Ishikawa (cell line): ENCODE measurements at regions not wholly inside any gene's neighbourhood (a gene's known extent, or its start where the extent isn't known, plus 50 kb on each side); places are given as distances from the start of the nearest gene placed in this dataset.

Experiments used
- EP300 ChIP-seq: IDR thresholded peaks from 2 replicates; pipeline ENCODE4 v1.6.1; 2012; ENCODE audit warnings: borderline replicate concordance
- MAX ChIP-seq: IDR thresholded peaks from 2 replicates; pipeline ENCODE4 v1.6.1; 2012
- RAD21 ChIP-seq: IDR thresholded peaks from 2 replicates; pipeline ENCODE4 v1.6.1; 2012; ENCODE audit warnings: low read depth
- TEAD4 ChIP-seq: IDR thresholded peaks from 2 replicates; pipeline ENCODE4 v1.6.1; 2012
- TF ChIP-seq, protein P1 (sequence below): IDR thresholded peaks from 2 replicates; pipeline ENCODE4 v1.6.1; 2012; ENCODE audit warnings: low read depth, mild to moderate bottlenecking

- TF ChIP-seq MAX (no peak), TEAD4 (no peak), RAD21 (no peak), EP300 (no peak)
- TF ChIP-seq, protein P1, sequence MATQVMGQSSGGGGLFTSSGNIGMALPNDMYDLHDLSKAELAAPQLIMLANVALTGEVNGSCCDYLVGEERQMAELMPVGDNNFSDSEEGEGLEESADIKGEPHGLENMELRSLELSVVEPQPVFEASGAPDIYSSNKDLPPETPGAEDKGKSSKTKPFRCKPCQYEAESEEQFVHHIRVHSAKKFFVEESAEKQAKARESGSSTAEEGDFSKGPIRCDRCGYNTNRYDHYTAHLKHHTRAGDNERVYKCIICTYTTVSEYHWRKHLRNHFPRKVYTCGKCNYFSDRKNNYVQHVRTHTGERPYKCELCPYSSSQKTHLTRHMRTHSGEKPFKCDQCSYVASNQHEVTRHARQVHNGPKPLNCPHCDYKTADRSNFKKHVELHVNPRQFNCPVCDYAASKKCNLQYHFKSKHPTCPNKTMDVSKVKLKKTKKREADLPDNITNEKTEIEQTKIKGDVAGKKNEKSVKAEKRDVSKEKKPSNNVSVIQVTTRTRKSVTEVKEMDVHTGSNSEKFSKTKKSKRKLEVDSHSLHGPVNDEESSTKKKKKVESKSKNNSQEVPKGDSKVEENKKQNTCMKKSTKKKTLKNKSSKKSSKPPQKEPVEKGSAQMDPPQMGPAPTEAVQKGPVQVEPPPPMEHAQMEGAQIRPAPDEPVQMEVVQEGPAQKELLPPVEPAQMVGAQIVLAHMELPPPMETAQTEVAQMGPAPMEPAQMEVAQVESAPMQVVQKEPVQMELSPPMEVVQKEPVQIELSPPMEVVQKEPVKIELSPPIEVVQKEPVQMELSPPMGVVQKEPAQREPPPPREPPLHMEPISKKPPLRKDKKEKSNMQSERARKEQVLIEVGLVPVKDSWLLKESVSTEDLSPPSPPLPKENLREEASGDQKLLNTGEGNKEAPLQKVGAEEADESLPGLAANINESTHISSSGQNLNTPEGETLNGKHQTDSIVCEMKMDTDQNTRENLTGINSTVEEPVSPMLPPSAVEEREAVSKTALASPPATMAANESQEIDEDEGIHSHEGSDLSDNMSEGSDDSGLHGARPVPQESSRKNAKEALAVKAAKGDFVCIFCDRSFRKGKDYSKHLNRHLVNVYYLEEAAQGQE, result no peak
These were observed 261.2 kb downstream of the STIM2 start for GRCh38 chr4:27121830-27122229.
